Hippocampal formation (tissue), 2 donors: ENCODE measurements at regions not wholly inside any gene's neighbourhood (a gene's known extent, or its start where the extent isn't known, plus 50 kb on each side); places are given as distances from the start of the nearest gene placed in this dataset.
"Not testable (repeated sequence)": the region's sequence is repeated elsewhere in the genome, so short reads cannot be mapped to it uniquely, and the experiment has no call there.

ENCODE experiments used
- DNase-seq, 2 donors: peaks; one replicate each; lab custom pipeline; 2025; lab: John Stamatoyannopoulos, UW

GRCh38 chr2:83261591-83262136 lies 1197.4 kb downstream of the SUCLG1 start:
- no peak for DNase-seq

GRCh38 chr2:83253848-83254247 lies 1205.2 kb downstream of the SUCLG1 start:
- no peak for DNase-seq

GRCh38 chr2:83251321-83251872 lies 1207.7 kb downstream of the SUCLG1 start:
- DNase-seq, result no peak

GRCh38 chr2:83245806-83246537 lies 1213.1 kb downstream of the SUCLG1 start:
- not testable (repeated sequence) for DNase-seq

GRCh38 chr2:83240611-83241010 lies 1218.5 kb downstream of the SUCLG1 start:
- DNase-seq, result no peak

GRCh38 chr2:83238111-83238510 lies 1221.0 kb downstream of the SUCLG1 start:
- no peak for DNase-seq

- no peak for DNase-seq
Observed at GRCh38 chr2:83234246-83234645, 1224.8 kb downstream of the SUCLG1 start.

- no peak for DNase-seq
Observed at GRCh38 chr2:83233781-83234180, 1225.3 kb downstream of the SUCLG1 start.

- no peak for DNase-seq
Observed at GRCh38 chr2:83233326-83233725, 1225.8 kb downstream of the SUCLG1 start.

- no peak for DNase-seq
Observed at GRCh38 chr2:83229443-83229842, 1229.6 kb downstream of the SUCLG1 start.

- peak in 1 of 2 donors; percentile 40 for DNase-seq
Observed at GRCh38 chr2:83224591-83225200, 1234.4 kb downstream of the SUCLG1 start.

GRCh38 chr2:83221258-83221657 lies 1237.8 kb downstream of the SUCLG1 start:
- no peak for DNase-seq

GRCh38 chr2:83217854-83218253 lies 1241.2 kb downstream of the SUCLG1 start:
- DNase-seq, result no peak

- peak in 1 of 2 donors; percentile 31 for DNase-seq
Observed at GRCh38 chr2:83196225-83196624, 1262.9 kb downstream of the SUCLG1 start.

GRCh38 chr2:83191316-83191715 lies 1267.8 kb downstream of the SUCLG1 start:
- DNase-seq, result no peak

GRCh38 chr2:83186105-83186760 lies 1272.8 kb downstream of the SUCLG1 start:
- DNase-seq, result no peak

GRCh38 chr2:83180862-83181530 lies 1278.1 kb downstream of the SUCLG1 start:
- not testable (repeated sequence) for DNase-seq

GRCh38 chr2:83176539-83176938 lies 1282.5 kb downstream of the SUCLG1 start:
- no peak for DNase-seq

- DNase-seq, result no peak
Observed at GRCh38 chr2:83172841-83173240, 1286.2 kb downstream of the SUCLG1 start.

GRCh38 chr2:83168377-83168776 lies 1290.7 kb downstream of the SUCLG1 start:
- DNase-seq, result no peak

GRCh38 chr2:83162421-83162820 lies 1296.7 kb downstream of the SUCLG1 start:
- DNase-seq, result no peak

- no peak for DNase-seq
Observed at GRCh38 chr2:83160571-83160970, 1298.5 kb downstream of the SUCLG1 start.
